Testis (tissue), 2 donors: ENCODE measurements at regions not wholly inside any gene's neighbourhood (a gene's known extent, or its start where the extent isn't known, plus 50 kb on each side); places are given as distances from the start of the nearest gene placed in this dataset.

Experiments used
- DNase-seq: peaks from one replicate; pipeline ENCODE4 v3.0.0-alpha.2; 2019
- H3K27ac ChIP-seq, 2 donors: fragments of 200-600 bp; sonication (generic); one replicate each; pipeline ENCODE4 v1.5.1; 2019
- H3K27me3 ChIP-seq: fragments of 200-600 bp; sonication (generic); one replicate; pipeline ENCODE4 v1.5.1; 2019
- H3K36me3 ChIP-seq: fragments of 200-600 bp; sonication (generic); one replicate; pipeline ENCODE4 v1.5.1; 2017; ENCODE audit warnings: low read depth; ENCODE audit errors: missing control alignments
- H3K4me1 ChIP-seq: fragments of 200-600 bp; sonication (generic); one replicate; pipeline ENCODE4 v1.5.1; 2019
- H3K4me3 ChIP-seq, 2 donors: fragments of 200-600 bp; sonication (generic); one replicate each; pipeline ENCODE4 v1.5.1; 2017 to 2019
- H3K9me3 ChIP-seq: fragments of 200-600 bp; sonication (generic); one replicate; pipeline ENCODE4 v1.5.1; 2017
- POLR2A ChIP-seq: fragments of 450-650 bp; IDR thresholded peaks from one replicate; pipeline ENCODE4 v1.6.1; 2017; ENCODE audit warnings: antibody characterized with exemption, mild to moderate bottlenecking, moderate library complexity
- WGBS, 2 donors: methylation state at CpG; one replicate each; pipeline ENCODE4 v1.1.5; 2018; 5-methylcytosine and 5-hydroxymethylcytosine counted together
- intact Hi-C: fragments of 100-400 bp; cut with DNase I; formaldehyde crosslinking; loops from one replicate; pipeline ENCODE4 v1.15.1; 2023; ENCODE audit warnings: low total_unique reads
- TF ChIP-seq, protein P1 (sequence below), 3 experiments: fragments of 450-650 bp in 2 of 3; fragments of 200-600 bp in 1 of 3; sonication (generic) in 1 of 3; IDR thresholded peaks; one replicate each; pipeline ENCODE4 v1.5.1; 2016 to 2019; ENCODE audit warnings: antibody characterized with exemption in 3 of 3, mild to moderate bottlenecking in 2 of 3, moderate library complexity in 1 of 3

DNA sequence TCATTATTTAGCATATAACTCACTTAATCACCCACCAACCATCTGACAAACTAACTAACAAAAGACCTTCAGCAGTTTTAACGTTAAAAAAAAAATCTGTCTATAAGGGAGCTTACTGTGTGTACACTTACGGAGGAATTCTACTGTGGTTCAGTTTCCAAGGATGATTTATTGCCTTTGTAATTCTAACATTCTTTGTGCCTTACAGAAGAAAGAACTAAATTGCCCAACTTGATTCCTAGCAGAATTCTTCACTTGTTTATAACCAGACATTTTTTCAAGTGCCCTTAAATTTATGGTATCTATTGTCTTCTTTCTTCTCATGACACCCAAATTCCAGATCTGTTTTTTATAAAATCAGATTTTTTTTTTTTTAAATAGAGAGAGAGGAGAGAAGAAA is 119.7 kb upstream of the IGSF10 start:
- no peak for DNase-seq
- intact Hi-C loops, result no loop called here
- TF ChIP-seq, protein P1, sequence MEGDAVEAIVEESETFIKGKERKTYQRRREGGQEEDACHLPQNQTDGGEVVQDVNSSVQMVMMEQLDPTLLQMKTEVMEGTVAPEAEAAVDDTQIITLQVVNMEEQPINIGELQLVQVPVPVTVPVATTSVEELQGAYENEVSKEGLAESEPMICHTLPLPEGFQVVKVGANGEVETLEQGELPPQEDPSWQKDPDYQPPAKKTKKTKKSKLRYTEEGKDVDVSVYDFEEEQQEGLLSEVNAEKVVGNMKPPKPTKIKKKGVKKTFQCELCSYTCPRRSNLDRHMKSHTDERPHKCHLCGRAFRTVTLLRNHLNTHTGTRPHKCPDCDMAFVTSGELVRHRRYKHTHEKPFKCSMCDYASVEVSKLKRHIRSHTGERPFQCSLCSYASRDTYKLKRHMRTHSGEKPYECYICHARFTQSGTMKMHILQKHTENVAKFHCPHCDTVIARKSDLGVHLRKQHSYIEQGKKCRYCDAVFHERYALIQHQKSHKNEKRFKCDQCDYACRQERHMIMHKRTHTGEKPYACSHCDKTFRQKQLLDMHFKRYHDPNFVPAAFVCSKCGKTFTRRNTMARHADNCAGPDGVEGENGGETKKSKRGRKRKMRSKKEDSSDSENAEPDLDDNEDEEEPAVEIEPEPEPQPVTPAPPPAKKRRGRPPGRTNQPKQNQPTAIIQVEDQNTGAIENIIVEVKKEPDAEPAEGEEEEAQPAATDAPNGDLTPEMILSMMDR (IDR thresholded peaks at IDR 0.05), result no peak
- TF ChIP-seq POLR2A, result no peak
- Histone ChIP-seq H3K4me3 (no peak overlapping the region), H3K27me3 (no peaks in the 10 kb centered on the region), H3K9me3 (no peaks in the 10 kb centered on the region), H3K36me3 (no peaks in the 10 kb centered on the region), H3K27ac (no peak overlapping the region), H3K4me1 (no peaks in the 10 kb centered on the region)
- 36 to 40% methylated on average over 2 of the region's 2 CpGs for WGBS, 2 donors

GRCh38 chr3:151579571-151580270 is 118.9 kb upstream of the IGSF10 start:
- H3K36me3 ChIP-seq, result no peaks in the 10 kb centered on the region
- H3K9me3 ChIP-seq, result no peaks in the 10 kb centered on the region
- DNase-seq, result no peak
- no peak overlapping the region for H3K4me3 ChIP-seq
- H3K4me1 ChIP-seq, result no peaks in the 10 kb centered on the region
- 69 to 85% methylated on average over 3 of the region's 3 CpGs for WGBS, 2 donors
- TF ChIP-seq, protein P1 (IDR thresholded peaks at IDR 0.05), result no peak
- no peak for TF ChIP-seq POLR2A
- intact Hi-C loops, result no loop called here
- H3K27me3 ChIP-seq, result no peaks in the 10 kb centered on the region
- no peak overlapping the region for H3K27ac ChIP-seq

GRCh38 chr3:151578495-151578894 is 117.6 kb upstream of the IGSF10 start:
- no peak for TF ChIP-seq POLR2A
- TF ChIP-seq, protein P1 (IDR thresholded peaks at IDR 0.05), result no peak
- DNase-seq, result no peak
- 100% methylated on average over 1 of the region's 1 CpG for WGBS, 2 donors
- intact Hi-C loops, result no loop called here
- Histone ChIP-seq H3K4me3 (no peak overlapping the region), H3K9me3 (no peaks in the 10 kb centered on the region), H3K36me3 (no peaks in the 10 kb centered on the region), H3K27ac (no peak overlapping the region), H3K4me1 (no peaks in the 10 kb centered on the region), H3K27me3 (no peaks in the 10 kb centered on the region)

DNA sequence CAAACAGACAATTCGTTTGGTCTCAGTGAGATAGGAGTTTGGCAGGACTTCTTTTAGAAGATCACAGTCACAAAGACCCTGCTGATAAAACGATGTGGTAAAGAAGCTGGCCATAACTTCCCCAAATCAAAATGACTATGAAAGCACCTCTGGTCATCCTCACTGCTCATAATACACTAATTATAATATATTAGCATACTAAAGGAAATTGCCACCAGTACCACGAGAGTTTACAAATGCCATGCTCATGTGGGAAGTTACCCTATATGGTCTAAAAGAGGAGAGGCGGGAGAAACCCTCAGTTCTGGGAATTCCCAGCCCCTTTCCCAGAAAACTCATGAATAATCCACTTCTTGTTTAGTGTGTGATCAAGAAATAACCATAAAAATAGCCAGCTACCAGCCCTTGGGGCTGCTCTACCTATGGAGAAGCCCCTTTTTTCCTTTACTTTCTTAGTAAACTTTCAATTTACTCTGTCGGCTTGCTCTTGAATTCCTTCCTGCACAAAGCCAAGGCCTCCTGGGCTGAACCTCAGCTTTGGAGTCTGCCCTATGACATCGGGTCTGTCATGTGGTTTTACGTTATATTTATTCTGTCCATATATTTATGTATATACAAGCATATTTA is 115.8 kb upstream of the IGSF10 start:
- no peak overlapping the region for H3K4me3 ChIP-seq
- DNase-seq, result no peak
- no peaks in the 10 kb centered on the region for H3K36me3 ChIP-seq
- no peaks in the 10 kb centered on the region for H3K4me1 ChIP-seq
- H3K9me3 ChIP-seq, result no peaks in the 10 kb centered on the region
- no peak for TF ChIP-seq POLR2A
- TF ChIP-seq, protein P1 (IDR thresholded peaks at IDR 0.05), result no peak
- intact Hi-C loops, result no loop called here
- 83 to 91% methylated on average over 7 of the region's 7 CpGs for WGBS, 2 donors
- no peak overlapping the region for H3K27ac ChIP-seq
- no peaks in the 10 kb centered on the region for H3K27me3 ChIP-seq

DNA sequence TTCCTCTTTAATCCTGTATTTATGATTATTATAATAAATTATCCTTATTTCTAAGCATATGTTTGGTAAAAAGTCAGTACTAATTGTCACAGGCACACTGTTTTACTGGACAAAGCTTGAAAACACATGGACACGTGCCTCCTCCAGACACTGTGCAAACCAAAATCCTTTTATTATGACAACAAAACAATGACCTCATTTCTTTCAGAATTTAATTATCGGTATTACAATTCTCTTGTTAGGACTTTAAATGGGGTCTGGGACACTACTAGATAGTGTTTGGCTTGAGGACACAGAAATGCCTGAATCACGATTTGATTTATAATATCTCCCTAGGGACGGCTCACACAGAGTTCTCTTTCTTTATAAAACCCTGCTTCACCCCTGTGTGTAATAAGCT is 107.3 kb upstream of the IGSF10 start:
- no peaks in the 10 kb centered on the region for H3K36me3 ChIP-seq
- WGBS, 2 donors, result 45 to 51% methylated on average over 4 of the region's 4 CpGs
- H3K4me1 ChIP-seq, result no peaks in the 10 kb centered on the region
- H3K27me3 ChIP-seq, result no peaks in the 10 kb centered on the region
- no peaks in the 10 kb centered on the region for H3K9me3 ChIP-seq
- intact Hi-C loops, result no loop called here
- no peak overlapping the region for H3K27ac ChIP-seq
- TF ChIP-seq, protein P1 (IDR thresholded peaks at IDR 0.05), result no peak
- no peak for TF ChIP-seq POLR2A
- H3K4me3 ChIP-seq, result no peak overlapping the region
- DNase-seq, result no peak
